Uterus (tissue), 2 donors: ENCODE measurements at regions not wholly inside any gene's neighbourhood (a gene's known extent, or its start where the extent isn't known, plus 50 kb on each side); places are given as distances from the start of the nearest gene placed in this dataset.

Experiments used
- CTCF ChIP-seq, 4 experiments: fragments of 200-600 bp in 2 of 4; fragments of 450-650 bp in 2 of 4; sonication (generic) in 2 of 4; IDR thresholded peaks; one replicate each; pipeline ENCODE4 v1.5.1; 2016 to 2019; ENCODE audit warnings: antibody characterized with exemption in 4 of 4, mild to moderate bottlenecking in 2 of 4, moderate library complexity in 1 of 4
- POLR2A ChIP-seq, 2 donors: fragments of 450-650 bp; IDR thresholded peaks; one replicate each; pipeline ENCODE4 v1.6.1; 2016; ENCODE audit warnings: antibody characterized with exemption in 2 of 2, mild to moderate bottlenecking in 1 of 2, moderate library complexity in 1 of 2

DNA sequence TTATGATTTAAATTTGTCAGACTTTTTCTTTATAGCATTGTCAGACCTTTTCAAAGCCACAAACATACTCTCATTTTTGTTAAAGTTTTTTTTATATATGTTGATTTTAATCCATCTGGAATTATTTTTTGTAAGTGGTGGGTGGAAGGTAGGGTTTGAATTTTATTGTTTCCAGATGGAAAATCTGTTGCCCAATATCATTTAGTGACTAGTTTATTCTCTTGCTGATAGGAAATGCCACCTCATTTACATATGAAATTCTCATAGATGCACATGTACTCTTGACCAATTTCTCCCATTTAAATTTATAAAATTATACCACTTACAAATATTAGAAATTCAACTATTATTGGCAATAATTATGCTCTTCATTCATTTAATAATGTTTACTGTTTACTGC, 52.1 kb upstream of the PLCB1 start:
- TF ChIP-seq CTCF (IDR thresholded peaks at IDR 0.05), result no peak
- TF ChIP-seq POLR2A (IDR thresholded peaks at IDR 0.05), result no peak
